CD4-positive, alpha-beta T cell treated with Interleukin-10 for 1 hour (primary cell): ENCODE measurements at regions not wholly inside any gene's neighbourhood (a gene's known extent, or its start where the extent isn't known, plus 50 kb on each side); places are given as distances from the start of the nearest gene placed in this dataset.

Experiments
- DNase-seq: peaks from one replicate; pipeline ENCODE4 v3.0.0-alpha.2; 2020

GRCh38 chr5:77948476-77948875 lies 172.3 kb upstream of the TBCA start:
- DNase-seq: no peak

GRCh38 chr5:77947041-77947428 lies 170.9 kb upstream of the TBCA start:
- DNase-seq: no peak

- DNase-seq: no peak
These were observed 170.4 kb upstream of the TBCA start for GRCh38 chr5:77946381-77947040.

- no peak for DNase-seq
These were observed 169.7 kb upstream of the TBCA start for GRCh38 chr5:77945874-77946273.

- no peak for DNase-seq
These were observed 168.7 kb upstream of the TBCA start for GRCh38 chr5:77944757-77945340.

GRCh38 chr5:77943851-77944250 lies 167.7 kb upstream of the TBCA start:
- DNase-seq: no peak

- no peak for DNase-seq
These were observed 166.6 kb upstream of the TBCA start for GRCh38 chr5:77942578-77943239.

- DNase-seq: no peak
These were observed 161.1 kb upstream of the TBCA start for GRCh38 chr5:77937015-77937908.

GRCh38 chr5:77936365-77936693 lies 160.2 kb upstream of the TBCA start:
- DNase-seq: no peak

GRCh38 chr5:77935506-77936364 lies 159.6 kb upstream of the TBCA start:
- DNase-seq: peak; percentile 23

- no peak for DNase-seq
These were observed 152.7 kb upstream of the TBCA start for GRCh38 chr5:77928776-77929300.

- no peak for DNase-seq
These were observed 150.2 kb upstream of the TBCA start for GRCh38 chr5:77926337-77926736.

GRCh38 chr5:77925503-77925902 lies 149.4 kb upstream of the TBCA start:
- DNase-seq: no peak

GRCh38 chr5:77924081-77924480 lies 147.9 kb upstream of the TBCA start:
- DNase-seq: no peak

GRCh38 chr5:77923666-77924065 lies 147.5 kb upstream of the TBCA start:
- no peak for DNase-seq

GRCh38 chr5:77921094-77921768 lies 145.1 kb upstream of the TBCA start:
- DNase-seq: no peak

GRCh38 chr5:77920359-77921058 lies 144.4 kb upstream of the TBCA start:
- DNase-seq: no peak

- DNase-seq: no peak
These were observed 139.2 kb upstream of the TBCA start for GRCh38 chr5:77915346-77915745.

GRCh38 chr5:77912721-77913120 lies 136.6 kb upstream of the TBCA start:
- no peak for DNase-seq

GRCh38 chr5:77910602-77911188 lies 134.6 kb upstream of the TBCA start:
- no peak for DNase-seq

- DNase-seq: no peak
These were observed 133.1 kb upstream of the TBCA start for GRCh38 chr5:77909237-77909636.
